B cell (primary cell): ENCODE measurements at regions not wholly inside any gene's neighbourhood (a gene's known extent, or its start where the extent isn't known, plus 50 kb on each side); places are given as distances from the start of the nearest gene placed in this dataset.

Source experiments
- CTCF ChIP-seq: fragments of 200-600 bp; IDR thresholded peaks from one replicate; pipeline ENCODE4 v1.8.0; 2022; ENCODE audit warnings: antibody characterized with exemption, mild to moderate bottlenecking
- EZH2 ChIP-seq: IDR thresholded peaks from 2 replicates; pipeline ENCODE4 v1.6.1; 2012; ENCODE audit warnings: borderline replicate concordance, low read depth, mild to moderate bottlenecking, moderate library complexity, low read length; ENCODE audit not compliant: insufficient read depth, poor library complexity, severe bottlenecking

- TF ChIP-seq CTCF (no peak), EZH2 (no peak)
Measured at GRCh38 chr14:26174395-26174794, 423.4 kb downstream of the NOVA1 start.
